ENCODE measurements at regions not wholly inside any gene's neighbourhood (a gene's known extent, or its start where the extent isn't known, plus 50 kb on each side); places are given as distances from the start of the nearest gene placed in this dataset.

GRCh38 chr16:85395207-85395912, 217.8 kb upstream of the GSE1 start:
- DNase-seq, result no peak
- H2BK120ac ChIP-seq (ENCODE audit: low read depth, low read length, poor library complexity, severe bottlenecking), result no peak overlapping the region
- H3K23me2 ChIP-seq (ENCODE audit: insufficient read length, low read depth, low read length, poor library complexity, severe bottlenecking), result no peaks in the 10 kb centered on the region
- no peak overlapping the region for H3K27ac ChIP-seq (ENCODE audit: insufficient read length, low read depth, low read length)
- no peak overlapping the region for H4K91ac ChIP-seq (ENCODE audit: insufficient read length, low read depth, low read length)
- H3K36me3 Mint-ChIP-seq (ENCODE audit: insufficient read depth in 1 of 3, low read depth in 3 of 3), result no peaks in the 10 kb centered on the region; a peak in 1 of 7 replicates
- no peak overlapping the region for H2BK15ac ChIP-seq (ENCODE audit: low read depth, low read length)
- H3K79me1 ChIP-seq (ENCODE audit: insufficient read depth, low read depth, low read length, poor library complexity, severe bottlenecking), result no peaks in the 10 kb centered on the region
- H2AFZ ChIP-seq (ENCODE audit: low read length), result no peak overlapping the region
- H2BK12ac ChIP-seq (ENCODE audit: insufficient read length, low read depth, low read length), result no peak overlapping the region
- no peak overlapping the region for H3K4me2 ChIP-seq (ENCODE audit: insufficient read depth, insufficient read length, low read length)
- H4K5ac ChIP-seq (ENCODE audit: insufficient read length, low read depth, low read length), result no peak overlapping the region
- H3T11ph ChIP-seq (ENCODE audit: low read length), result no peak overlapping the region
- no peak for TF ChIP-seq CTCF (conservative IDR thresholded peaks at IDR 0.05)
- no peaks in the 10 kb centered on the region for H3K27me3 ChIP-seq (ENCODE audit: insufficient read depth, low read length)
- H3K9me3 Mint-ChIP-seq, result no peaks in the 10 kb centered on the region
- H2BK20ac ChIP-seq (ENCODE audit: low read depth, low read length, poor library complexity, severe bottlenecking), result no peak overlapping the region
- H3K4me1 Mint-ChIP-seq, result peaks cover 36 to 38% of the 10 kb centered on the region in 2 experiments
- H3K9ac ChIP-seq (ENCODE audit: extremely low read depth, insufficient read length, low read length), result no peak overlapping the region
- H3K56ac ChIP-seq (ENCODE audit: insufficient read length, low read depth, low read length), result no peak overlapping the region
- H3K9me3 ChIP-seq (ENCODE audit: control insufficient read depth, low read depth, low read length), result no peaks in the 10 kb centered on the region
- H2AK5ac ChIP-seq (ENCODE audit: insufficient read length, low read length), result no peak overlapping the region
- no peak overlapping the region for H3K18ac ChIP-seq (ENCODE audit: insufficient read length, low read depth, low read length)
- H3K4ac ChIP-seq (ENCODE audit: low read depth, low read length), result no peak overlapping the region
- H3K4me1 ChIP-seq (ENCODE audit: insufficient read depth, low read length), result peaks cover 11% of the 10 kb centered on the region; the same call in 1 of the 2 replicates
- no CpG with 5 or more reads among the region's 25 CpGs for WGBS (ENCODE audit: extremely low coverage, insufficient read length, low lambda C conversion rate)
- no peak overlapping the region for H3K27ac Mint-ChIP-seq
- H3K27me3 Mint-ChIP-seq (ENCODE audit: low read depth), result peaks cover 12% of the 10 kb centered on the region
- no peaks in the 10 kb centered on the region for H4K20me1 ChIP-seq (ENCODE audit: control insufficient read depth, insufficient read depth, insufficient read length)
- no peak overlapping the region for H2BK5ac ChIP-seq (ENCODE audit: insufficient read length, low read length)
- H3K23ac ChIP-seq (ENCODE audit: insufficient read length, low read depth, low read length), result no peak overlapping the region
- no peaks in the 10 kb centered on the region for H3K79me2 ChIP-seq (ENCODE audit: insufficient read depth, low read length)
- H3K4me3 Mint-ChIP-seq, result no peak overlapping the region; a peak in 1 of 5 replicates
- no peak overlapping the region for H4K8ac ChIP-seq (replicated peaks; ENCODE audit: insufficient read length, low read depth, low read length)
- no peak overlapping the region for H3K14ac ChIP-seq (ENCODE audit: insufficient read depth, low read length)

All from H9 (cell line).